ENCODE measurements at regions not wholly inside any gene's neighbourhood (a gene's known extent, or its start where the extent isn't known, plus 50 kb on each side); places are given as distances from the start of the nearest gene placed in this dataset.

GRCh38 chr10:104505521-104506042 lies 135.5 kb upstream of the SORCS3 start:
- intact Hi-C loops (cut with micrococcal nuclease) = no loop called here

- intact Hi-C loops (cut with micrococcal nuclease) = no loop called here
Measured at GRCh38 chr10:104509981-104510380, 131.1 kb upstream of the SORCS3 start.

- intact Hi-C loops (cut with micrococcal nuclease) = no loop called here
Measured at GRCh38 chr10:104510644-104511043, 130.4 kb upstream of the SORCS3 start.

GRCh38 chr10:104512800-104513199 lies 128.3 kb upstream of the SORCS3 start:
- intact Hi-C loops (cut with micrococcal nuclease) = no loop called here

- intact Hi-C loops (cut with micrococcal nuclease) = no loop called here
Measured at GRCh38 chr10:104515678-104516199, 125.4 kb upstream of the SORCS3 start.

- intact Hi-C loops (cut with micrococcal nuclease) = no loop called here
Measured at GRCh38 chr10:104516986-104517385, 124.1 kb upstream of the SORCS3 start.

- intact Hi-C loops (cut with micrococcal nuclease) = no loop called here
Measured at GRCh38 chr10:104517946-104518345, 123.1 kb upstream of the SORCS3 start.

GRCh38 chr10:104518891-104519290 lies 122.2 kb upstream of the SORCS3 start:
- intact Hi-C loops (cut with micrococcal nuclease) = no loop called here

- intact Hi-C loops (cut with micrococcal nuclease) = no loop called here
Measured at GRCh38 chr10:104520653-104521052, 120.4 kb upstream of the SORCS3 start.

- intact Hi-C loops (cut with micrococcal nuclease) = no loop called here
Measured at GRCh38 chr10:104521901-104522694, 119.0 kb upstream of the SORCS3 start.

- intact Hi-C loops (cut with micrococcal nuclease) = no loop called here
Measured at GRCh38 chr10:104526188-104526587, 114.9 kb upstream of the SORCS3 start.

GRCh38 chr10:104527013-104527412 lies 114.1 kb upstream of the SORCS3 start:
- intact Hi-C loops (cut with micrococcal nuclease) = no loop called here

GRCh38 chr10:104540181-104540580 lies 100.9 kb upstream of the SORCS3 start:
- intact Hi-C loops (cut with micrococcal nuclease) = no loop called here

GRCh38 chr10:104541820-104542219 lies 99.3 kb upstream of the SORCS3 start:
- intact Hi-C loops (cut with micrococcal nuclease) = no loop called here

- intact Hi-C loops (cut with micrococcal nuclease) = loop anchor here (1.0 kb wide), 1 partner anchor 255 kb away; no protein-coding TSS in a partner anchor
Measured at GRCh38 chr10:104546336-104546735, 94.8 kb upstream of the SORCS3 start.

GRCh38 chr10:104546756-104547155 lies 94.3 kb upstream of the SORCS3 start:
- intact Hi-C loops (cut with micrococcal nuclease) = loop anchor here (1.0 kb wide), 1 partner anchor 255 kb away; no protein-coding TSS in a partner anchor

GRCh38 chr10:104548090-104548489 lies 93.0 kb upstream of the SORCS3 start:
- intact Hi-C loops (cut with micrococcal nuclease) = no loop called here

GRCh38 chr10:104556831-104557230 lies 84.3 kb upstream of the SORCS3 start:
- intact Hi-C loops (cut with micrococcal nuclease) = no loop called here

- intact Hi-C loops (cut with micrococcal nuclease) = no loop called here
Measured at GRCh38 chr10:104557966-104558365, 83.1 kb upstream of the SORCS3 start.

GRCh38 chr10:104559935-104560334 lies 81.2 kb upstream of the SORCS3 start:
- intact Hi-C loops (cut with micrococcal nuclease) = no loop called here

GRCh38 chr10:104563051-104563450 lies 78.0 kb upstream of the SORCS3 start:
- intact Hi-C loops (cut with micrococcal nuclease) = no loop called here

GRCh38 chr10:104563548-104563947 lies 77.5 kb upstream of the SORCS3 start:
- intact Hi-C loops (cut with micrococcal nuclease) = no loop called here

GRCh38 chr10:104574427-104574826 lies 66.7 kb upstream of the SORCS3 start:
- intact Hi-C loops (cut with micrococcal nuclease) = no loop called here
